ENCODE measurements at regions not wholly inside any gene's neighbourhood (a gene's known extent, or its start where the extent isn't known, plus 50 kb on each side); places are given as distances from the start of the nearest gene placed in this dataset.

DNA sequence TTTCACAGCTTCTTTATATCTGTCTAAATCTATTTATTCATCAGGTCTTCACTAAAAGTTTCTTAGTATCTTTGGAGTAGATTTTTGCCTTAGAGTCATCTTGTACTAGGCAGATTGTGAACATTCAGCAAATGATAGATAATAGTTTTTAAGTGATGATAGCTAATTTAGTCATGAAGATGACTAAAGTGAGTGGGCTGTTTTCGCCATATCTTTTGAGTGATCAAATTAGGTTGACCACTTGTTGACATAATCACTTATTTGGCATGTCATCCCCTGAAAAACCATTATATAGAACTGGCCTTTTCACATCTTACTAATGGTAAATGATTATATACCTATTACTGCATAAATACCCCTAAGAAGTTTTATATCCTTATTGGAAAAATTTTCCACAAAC, 999.2 kb downstream of the PCDH17 start:
- 95% methylated on average over 1 of the region's 1 CpG for WGBS
- Histone ChIP-seq H3K36me3 (ENCODE audit: control insufficient read depth in 4 of 4, insufficient read depth in 3 of 4, low read depth in 1 of 4, low read length in 3 of 4) (no peaks in the 10 kb centered on the region), H3K4me3 (ENCODE audit: low read depth in 1 of 3, low read length in 3 of 3) (no peak overlapping the region), H3K9ac (ENCODE audit: low read depth in 1 of 2, low read length in 2 of 2) (no peak overlapping the region), H3K4me1 (ENCODE audit: control insufficient read depth in 4 of 4, insufficient read depth in 4 of 4, low read length in 3 of 4) (no peaks in the 10 kb centered on the region), H3K27me3 (ENCODE audit: control insufficient read depth in 4 of 4, insufficient read depth in 4 of 4, low read length in 3 of 4) (peaks cover 0 to 4% (median 0%) of the 10 kb centered on the region in 4 donors), H3K27ac (ENCODE audit: low read depth in 1 of 2, low read length in 2 of 2) (no peak overlapping the region), H3K9me3 (ENCODE audit: control insufficient read depth in 4 of 4, low read length in 3 of 4) (peaks cover 0 to 9% (median under 1%) of the 10 kb centered on the region in 4 donors)
- DNase-seq (ENCODE audit: low spot score) = no peak
- TF ChIP-seq HNF4G (IDR thresholded peaks at IDR 0.05) (no peak), FOXA2 (IDR thresholded peaks at IDR 0.05) (no peak), GABPA (IDR thresholded peaks at IDR 0.05 in 1 of 2, conservative IDR thresholded peaks at IDR 0.05 in 1 of 2) (no peak), FOXA1 (IDR thresholded peaks at IDR 0.05) (no peak), RXRA (IDR thresholded peaks at IDR 0.05) (no peak), TAF1 (conservative IDR thresholded peaks at IDR 0.05) (no peak), NR2F2 (IDR thresholded peaks at IDR 0.05) (no peak), EGR1 (IDR thresholded peaks at IDR 0.05; ENCODE audit: low read depth in 2 of 2) (no peak), JUND (IDR thresholded peaks at IDR 0.05) (no peak), YY1 (IDR thresholded peaks at IDR 0.05) (no peak), RAD21 (IDR thresholded peaks at IDR 0.05) (no peak), HNF4A (conservative IDR thresholded peaks at IDR 0.05) (no peak), SP1 (IDR thresholded peaks at IDR 0.05) (no peak)
- TF ChIP-seq, protein P1, sequence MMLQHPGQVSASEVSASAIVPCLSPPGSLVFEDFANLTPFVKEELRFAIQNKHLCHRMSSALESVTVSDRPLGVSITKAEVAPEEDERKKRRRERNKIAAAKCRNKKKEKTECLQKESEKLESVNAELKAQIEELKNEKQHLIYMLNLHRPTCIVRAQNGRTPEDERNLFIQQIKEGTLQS (IDR thresholded peaks at IDR 0.05) = no peak
- TF ChIP-seq, protein P2, sequence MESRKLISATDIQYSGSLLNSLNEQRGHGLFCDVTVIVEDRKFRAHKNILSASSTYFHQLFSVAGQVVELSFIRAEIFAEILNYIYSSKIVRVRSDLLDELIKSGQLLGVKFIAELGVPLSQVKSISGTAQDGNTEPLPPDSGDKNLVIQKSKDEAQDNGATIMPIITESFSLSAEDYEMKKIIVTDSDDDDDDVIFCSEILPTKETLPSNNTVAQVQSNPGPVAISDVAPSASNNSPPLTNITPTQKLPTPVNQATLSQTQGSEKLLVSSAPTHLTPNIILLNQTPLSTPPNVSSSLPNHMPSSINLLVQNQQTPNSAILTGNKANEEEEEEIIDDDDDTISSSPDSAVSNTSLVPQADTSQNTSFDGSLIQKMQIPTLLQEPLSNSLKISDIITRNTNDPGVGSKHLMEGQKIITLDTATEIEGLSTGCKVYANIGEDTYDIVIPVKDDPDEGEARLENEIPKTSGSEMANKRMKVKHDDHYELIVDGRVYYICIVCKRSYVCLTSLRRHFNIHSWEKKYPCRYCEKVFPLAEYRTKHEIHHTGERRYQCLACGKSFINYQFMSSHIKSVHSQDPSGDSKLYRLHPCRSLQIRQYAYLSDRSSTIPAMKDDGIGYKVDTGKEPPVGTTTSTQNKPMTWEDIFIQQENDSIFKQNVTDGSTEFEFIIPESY (IDR thresholded peaks at IDR 0.05) = no peak
- TF ChIP-seq, protein P3, sequence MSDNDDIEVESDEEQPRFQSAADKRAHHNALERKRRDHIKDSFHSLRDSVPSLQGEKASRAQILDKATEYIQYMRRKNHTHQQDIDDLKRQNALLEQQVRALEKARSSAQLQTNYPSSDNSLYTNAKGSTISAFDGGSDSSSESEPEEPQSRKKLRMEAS (IDR thresholded peaks at IDR 0.05) = no peak
- TF ChIP-seq, protein P4, sequence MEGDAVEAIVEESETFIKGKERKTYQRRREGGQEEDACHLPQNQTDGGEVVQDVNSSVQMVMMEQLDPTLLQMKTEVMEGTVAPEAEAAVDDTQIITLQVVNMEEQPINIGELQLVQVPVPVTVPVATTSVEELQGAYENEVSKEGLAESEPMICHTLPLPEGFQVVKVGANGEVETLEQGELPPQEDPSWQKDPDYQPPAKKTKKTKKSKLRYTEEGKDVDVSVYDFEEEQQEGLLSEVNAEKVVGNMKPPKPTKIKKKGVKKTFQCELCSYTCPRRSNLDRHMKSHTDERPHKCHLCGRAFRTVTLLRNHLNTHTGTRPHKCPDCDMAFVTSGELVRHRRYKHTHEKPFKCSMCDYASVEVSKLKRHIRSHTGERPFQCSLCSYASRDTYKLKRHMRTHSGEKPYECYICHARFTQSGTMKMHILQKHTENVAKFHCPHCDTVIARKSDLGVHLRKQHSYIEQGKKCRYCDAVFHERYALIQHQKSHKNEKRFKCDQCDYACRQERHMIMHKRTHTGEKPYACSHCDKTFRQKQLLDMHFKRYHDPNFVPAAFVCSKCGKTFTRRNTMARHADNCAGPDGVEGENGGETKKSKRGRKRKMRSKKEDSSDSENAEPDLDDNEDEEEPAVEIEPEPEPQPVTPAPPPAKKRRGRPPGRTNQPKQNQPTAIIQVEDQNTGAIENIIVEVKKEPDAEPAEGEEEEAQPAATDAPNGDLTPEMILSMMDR (IDR thresholded peaks at IDR 0.05; ENCODE audit: low read depth, low read length, missing input control) = no peak

DNA sequence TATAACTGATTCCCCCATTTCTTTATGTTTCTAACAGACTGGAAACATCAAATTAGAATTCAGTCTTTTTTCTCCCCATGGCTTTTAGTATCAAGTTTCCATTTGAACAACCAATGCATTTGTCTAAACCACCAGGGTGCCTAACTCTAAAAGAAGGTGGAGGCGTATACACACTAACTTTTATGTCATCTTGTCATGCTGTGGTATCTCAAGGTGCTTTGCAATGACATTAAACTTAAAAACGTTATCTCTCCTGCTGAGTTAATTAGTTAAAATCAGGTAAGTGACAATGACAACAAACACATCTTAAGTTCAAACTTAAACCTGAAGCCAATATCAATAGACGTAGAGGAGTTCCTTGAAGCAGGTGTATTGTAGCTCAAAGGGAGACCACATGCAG, 1001.7 kb downstream of the PCDH17 start:
- no peak overlapping the region for H3K4me3 ChIP-seq (ENCODE audit: low read depth in 1 of 3, low read length in 3 of 3)
- WGBS = 61% methylated on average over 3 of the region's 3 CpGs
- H3K9me3 ChIP-seq (ENCODE audit: control insufficient read depth in 4 of 4, low read length in 3 of 4) = no peaks in the 10 kb centered on the region
- DNase-seq (ENCODE audit: low spot score) = no peak
- no peak overlapping the region for H3K27ac ChIP-seq (ENCODE audit: low read depth in 1 of 2, low read length in 2 of 2)
- no peaks in the 10 kb centered on the region for H3K36me3 ChIP-seq (ENCODE audit: control insufficient read depth in 4 of 4, insufficient read depth in 3 of 4, low read depth in 1 of 4, low read length in 3 of 4)
- no peak for TF ChIP-seq HNF4G (IDR thresholded peaks at IDR 0.05)
- TF ChIP-seq TAF1 (conservative IDR thresholded peaks at IDR 0.05) = no peak
- TF ChIP-seq, protein P1 (IDR thresholded peaks at IDR 0.05) = no peak
- no peak for TF ChIP-seq FOXA1 (IDR thresholded peaks at IDR 0.05)
- TF ChIP-seq, protein P4 (IDR thresholded peaks at IDR 0.05; ENCODE audit: low read depth, low read length, missing input control) = no peak
- TF ChIP-seq, protein P2 (IDR thresholded peaks at IDR 0.05) = no peak
- no peak for TF ChIP-seq RXRA (IDR thresholded peaks at IDR 0.05)
- TF ChIP-seq, protein P5, sequence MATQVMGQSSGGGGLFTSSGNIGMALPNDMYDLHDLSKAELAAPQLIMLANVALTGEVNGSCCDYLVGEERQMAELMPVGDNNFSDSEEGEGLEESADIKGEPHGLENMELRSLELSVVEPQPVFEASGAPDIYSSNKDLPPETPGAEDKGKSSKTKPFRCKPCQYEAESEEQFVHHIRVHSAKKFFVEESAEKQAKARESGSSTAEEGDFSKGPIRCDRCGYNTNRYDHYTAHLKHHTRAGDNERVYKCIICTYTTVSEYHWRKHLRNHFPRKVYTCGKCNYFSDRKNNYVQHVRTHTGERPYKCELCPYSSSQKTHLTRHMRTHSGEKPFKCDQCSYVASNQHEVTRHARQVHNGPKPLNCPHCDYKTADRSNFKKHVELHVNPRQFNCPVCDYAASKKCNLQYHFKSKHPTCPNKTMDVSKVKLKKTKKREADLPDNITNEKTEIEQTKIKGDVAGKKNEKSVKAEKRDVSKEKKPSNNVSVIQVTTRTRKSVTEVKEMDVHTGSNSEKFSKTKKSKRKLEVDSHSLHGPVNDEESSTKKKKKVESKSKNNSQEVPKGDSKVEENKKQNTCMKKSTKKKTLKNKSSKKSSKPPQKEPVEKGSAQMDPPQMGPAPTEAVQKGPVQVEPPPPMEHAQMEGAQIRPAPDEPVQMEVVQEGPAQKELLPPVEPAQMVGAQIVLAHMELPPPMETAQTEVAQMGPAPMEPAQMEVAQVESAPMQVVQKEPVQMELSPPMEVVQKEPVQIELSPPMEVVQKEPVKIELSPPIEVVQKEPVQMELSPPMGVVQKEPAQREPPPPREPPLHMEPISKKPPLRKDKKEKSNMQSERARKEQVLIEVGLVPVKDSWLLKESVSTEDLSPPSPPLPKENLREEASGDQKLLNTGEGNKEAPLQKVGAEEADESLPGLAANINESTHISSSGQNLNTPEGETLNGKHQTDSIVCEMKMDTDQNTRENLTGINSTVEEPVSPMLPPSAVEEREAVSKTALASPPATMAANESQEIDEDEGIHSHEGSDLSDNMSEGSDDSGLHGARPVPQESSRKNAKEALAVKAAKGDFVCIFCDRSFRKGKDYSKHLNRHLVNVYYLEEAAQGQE (IDR thresholded peaks at IDR 0.05) = no peak
- no peak for TF ChIP-seq RAD21 (IDR thresholded peaks at IDR 0.05)
- H3K27me3 ChIP-seq (ENCODE audit: control insufficient read depth in 4 of 4, insufficient read depth in 4 of 4, low read length in 3 of 4) = peaks cover 0 to 4% (median 0%) of the 10 kb centered on the region in 4 donors
- H3K9ac ChIP-seq (ENCODE audit: low read depth in 1 of 2, low read length in 2 of 2) = no peak overlapping the region
- H3K4me1 ChIP-seq (ENCODE audit: control insufficient read depth in 4 of 4, insufficient read depth in 4 of 4, low read length in 3 of 4) = no peaks in the 10 kb centered on the region
